Esophagus muscularis mucosa (tissue), 4 donors: ENCODE measurements at regions not wholly inside any gene's neighbourhood (a gene's known extent, or its start where the extent isn't known, plus 50 kb on each side); places are given as distances from the start of the nearest gene placed in this dataset.

Source experiments
- DNase-seq: peaks from one replicate; pipeline ENCODE4 v3.0.0-alpha.2; 2017; ENCODE audit errors: extremely low spot score
- H3K27ac ChIP-seq, 4 donors: fragments of 200-600 bp; sonication (generic); replicated peaks in 1 of 4; 1 replicate in 3 of 4; 2 replicates in 1 of 4; pipeline ENCODE4 v1.5.1; 2016 to 2019; ENCODE audit warnings: mild to moderate bottlenecking in 1 of 4
- H3K27me3 ChIP-seq, 4 donors: fragments of 200-600 bp; sonication (generic); one replicate each; pipeline versions ENCODE4 v1.5.1 to v1.6.0; 2016 to 2019
- H3K36me3 ChIP-seq, 4 donors: fragments of 200-600 bp; sonication (generic); one replicate each; pipeline ENCODE4 v1.5.1; 2016 to 2019
- H3K4me1 ChIP-seq, 4 donors: fragments of 200-600 bp; sonication (generic); one replicate each; pipeline ENCODE4 v1.5.1; 2016 to 2019
- H3K4me3 ChIP-seq, 4 donors: fragments of 200-600 bp; sonication (generic); 1 replicate in 2 of 4; 2 replicates in 2 of 4; pipeline ENCODE4 v1.5.1; 2016 to 2019; ENCODE audit warnings: mild to moderate bottlenecking in 4 of 4, moderate library complexity in 1 of 4
- H3K9me3 ChIP-seq, 4 donors: fragments of 200-600 bp; sonication (generic); 1 replicate in 3 of 4; 2 replicates in 1 of 4; pipeline ENCODE4 v1.5.1; 2016 to 2019
- CTCF ChIP-seq, 3 experiments: fragments of 200-600 bp in 2 of 3; fragments of 450-650 bp in 1 of 3; sonication (generic) in 2 of 3; IDR thresholded peaks; one replicate each; pipeline ENCODE4 v1.5.1; 2017 to 2019; ENCODE audit warnings: antibody characterized with exemption in 3 of 3, mild to moderate bottlenecking in 2 of 3, moderate library complexity in 1 of 3
- EP300 ChIP-seq: sonication (generic); formaldehyde crosslinking; IDR thresholded peaks from one replicate; pipeline ENCODE4 v1.6.1; 2017; ENCODE audit warnings: antibody characterized with exemption
- POLR2A ChIP-seq: fragments of 450-650 bp; IDR thresholded peaks from one replicate; pipeline ENCODE4 v1.6.1; 2017; ENCODE audit warnings: antibody characterized with exemption, moderate library complexity, mild to moderate bottlenecking, low read depth
- POLR2AphosphoS5 ChIP-seq, 2 donors: sonication (generic); formaldehyde crosslinking; IDR thresholded peaks; one replicate each; pipeline ENCODE4 v1.6.1; 2017; ENCODE audit warnings: antibody characterized with exemption in 2 of 2
- WGBS: methylation state at CpG from one replicate; pipeline ENCODE4 v1.1.5; 2018; 5-methylcytosine and 5-hydroxymethylcytosine counted together
- intact Hi-C: fragments of 100-400 bp; cut with DNase I; formaldehyde crosslinking; loops from one replicate; pipeline ENCODE4 v1.15.1; 2023

GRCh38 chr14:65828396-65828795 lies 415.9 kb downstream of the FUT8 start:
- peaks cover 0 to 32% (median 0%) of the 10 kb centered on the region in 4 donors for H3K27me3 ChIP-seq
- no peaks in the 10 kb centered on the region for H3K36me3 ChIP-seq
- H3K9me3 ChIP-seq: no peaks in the 10 kb centered on the region
- intact Hi-C loops: loop anchor here (10.0 kb wide), 1 partner anchor 844 kb away; the partner anchor contains the start of gene FNTB
- WGBS: 60% methylated on average over 4 of the region's 4 CpGs
- H3K27ac ChIP-seq: no peak overlapping the region
- no peak for DNase-seq
- H3K4me1 ChIP-seq: no peaks in the 10 kb centered on the region
- TF ChIP-seq POLR2A: no peak
- TF ChIP-seq CTCF (IDR thresholded peaks at IDR 0.05): no peak
- H3K4me3 ChIP-seq: no peak overlapping the region

GRCh38 chr14:65832431-65833266 lies 420.1 kb downstream of the FUT8 start:
- H3K27me3 ChIP-seq: peaks cover 0 to 29% (median 0%) of the 10 kb centered on the region in 4 donors
- no peaks in the 10 kb centered on the region for H3K9me3 ChIP-seq
- TF ChIP-seq CTCF (IDR thresholded peaks at IDR 0.05) (no peak), POLR2A (no peak), POLR2AphosphoS5 (IDR thresholded peaks at IDR 0.05) (no peak), EP300 (no peak)
- DNase-seq: no peak
- intact Hi-C loops: no loop called here
- H3K4me3 ChIP-seq: no peak overlapping the region
- 47% methylated on average over 10 of the region's 10 CpGs for WGBS
- H3K4me1 ChIP-seq: no peaks in the 10 kb centered on the region
- H3K36me3 ChIP-seq: no peaks in the 10 kb centered on the region
- H3K27ac ChIP-seq: no peak overlapping the region

- Histone ChIP-seq H3K4me1 (no peaks in the 10 kb centered on the region), H3K4me3 (no peak overlapping the region), H3K27me3 (peaks cover 0 to 24% (median 0%) of the 10 kb centered on the region in 4 donors), H3K9me3 (no peaks in the 10 kb centered on the region), H3K27ac (no peak overlapping the region), H3K36me3 (no peaks in the 10 kb centered on the region)
- no peak for DNase-seq
- TF ChIP-seq EP300 (no peak), POLR2A (no peak), CTCF (IDR thresholded peaks at IDR 0.05) (no peak), POLR2AphosphoS5 (IDR thresholded peaks at IDR 0.05) (no peak)
- 87% methylated on average over 11 of the region's 11 CpGs for WGBS
- intact Hi-C loops: no loop called here
Observed at GRCh38 chr14:65833267-65833880, 420.8 kb downstream of the FUT8 start.

- intact Hi-C loops: no loop called here
- Histone ChIP-seq H3K27me3 (peaks cover 0 to 22% (median 0%) of the 10 kb centered on the region in 4 donors), H3K4me3 (no peak overlapping the region), H3K9me3 (no peaks in the 10 kb centered on the region), H3K4me1 (no peaks in the 10 kb centered on the region), H3K27ac (no peak overlapping the region), H3K36me3 (no peaks in the 10 kb centered on the region)
- WGBS: 91% methylated on average over 7 of the region's 7 CpGs
- TF ChIP-seq EP300 (no peak), POLR2AphosphoS5 (IDR thresholded peaks at IDR 0.05) (no peak), CTCF (IDR thresholded peaks at IDR 0.05) (no peak), POLR2A (no peak)
- DNase-seq: no peak
Observed at GRCh38 chr14:65834051-65834450, 421.5 kb downstream of the FUT8 start.
